ENCODE measurements at regions not wholly inside any gene's neighbourhood (a gene's known extent, or its start where the extent isn't known, plus 50 kb on each side); places are given as distances from the start of the nearest gene placed in this dataset.

DNA sequence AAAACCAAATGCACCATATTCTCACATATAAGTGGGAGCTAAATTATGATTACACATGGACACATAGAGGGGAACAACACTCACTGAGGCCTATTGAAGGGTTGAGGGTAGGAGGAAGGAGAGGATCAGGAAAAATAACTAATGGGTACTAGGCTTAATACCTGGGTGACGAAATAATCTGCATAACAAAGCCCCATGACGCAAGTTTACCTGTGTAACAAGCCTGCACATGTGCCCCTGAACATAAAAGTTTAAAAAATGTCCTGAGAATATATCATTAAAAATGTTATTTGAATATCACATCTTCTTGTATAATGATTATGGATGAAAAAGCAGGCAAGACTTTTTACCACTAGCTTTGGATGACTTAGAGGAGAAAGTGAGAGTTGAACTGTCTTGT, 138.0 kb upstream of the NOVA1 start:
- H3K4me3 ChIP-seq (ENCODE audit: low read depth, low read length): no peak overlapping the region
- TF ChIP-seq, protein P1, sequence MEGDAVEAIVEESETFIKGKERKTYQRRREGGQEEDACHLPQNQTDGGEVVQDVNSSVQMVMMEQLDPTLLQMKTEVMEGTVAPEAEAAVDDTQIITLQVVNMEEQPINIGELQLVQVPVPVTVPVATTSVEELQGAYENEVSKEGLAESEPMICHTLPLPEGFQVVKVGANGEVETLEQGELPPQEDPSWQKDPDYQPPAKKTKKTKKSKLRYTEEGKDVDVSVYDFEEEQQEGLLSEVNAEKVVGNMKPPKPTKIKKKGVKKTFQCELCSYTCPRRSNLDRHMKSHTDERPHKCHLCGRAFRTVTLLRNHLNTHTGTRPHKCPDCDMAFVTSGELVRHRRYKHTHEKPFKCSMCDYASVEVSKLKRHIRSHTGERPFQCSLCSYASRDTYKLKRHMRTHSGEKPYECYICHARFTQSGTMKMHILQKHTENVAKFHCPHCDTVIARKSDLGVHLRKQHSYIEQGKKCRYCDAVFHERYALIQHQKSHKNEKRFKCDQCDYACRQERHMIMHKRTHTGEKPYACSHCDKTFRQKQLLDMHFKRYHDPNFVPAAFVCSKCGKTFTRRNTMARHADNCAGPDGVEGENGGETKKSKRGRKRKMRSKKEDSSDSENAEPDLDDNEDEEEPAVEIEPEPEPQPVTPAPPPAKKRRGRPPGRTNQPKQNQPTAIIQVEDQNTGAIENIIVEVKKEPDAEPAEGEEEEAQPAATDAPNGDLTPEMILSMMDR (IDR thresholded peaks at IDR 0.05; ENCODE audit: borderline replicate concordance, insufficient read depth, low read depth, low read length): no peak

DNA sequence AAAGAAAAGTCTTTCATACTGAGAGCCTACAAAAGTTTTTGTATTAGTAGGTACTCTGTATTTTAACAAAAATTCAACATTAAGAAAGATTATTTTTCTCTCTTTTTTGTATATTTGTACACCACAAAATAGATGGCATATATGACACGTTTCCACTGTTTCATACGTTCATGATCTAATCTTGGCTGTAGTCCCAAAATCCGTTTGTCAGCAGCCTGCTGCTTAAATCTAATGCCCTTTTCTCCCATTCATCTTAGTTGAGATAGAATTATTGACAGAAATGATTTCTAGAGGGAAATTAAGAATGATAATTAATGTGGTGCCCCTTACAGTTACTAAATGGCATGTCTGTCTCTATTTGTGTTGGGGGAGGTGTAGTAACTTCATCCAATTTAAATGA, 140.7 kb upstream of the NOVA1 start:
- TF ChIP-seq, protein P1 (IDR thresholded peaks at IDR 0.05; ENCODE audit: borderline replicate concordance, insufficient read depth, low read depth, low read length): no peak

DNA sequence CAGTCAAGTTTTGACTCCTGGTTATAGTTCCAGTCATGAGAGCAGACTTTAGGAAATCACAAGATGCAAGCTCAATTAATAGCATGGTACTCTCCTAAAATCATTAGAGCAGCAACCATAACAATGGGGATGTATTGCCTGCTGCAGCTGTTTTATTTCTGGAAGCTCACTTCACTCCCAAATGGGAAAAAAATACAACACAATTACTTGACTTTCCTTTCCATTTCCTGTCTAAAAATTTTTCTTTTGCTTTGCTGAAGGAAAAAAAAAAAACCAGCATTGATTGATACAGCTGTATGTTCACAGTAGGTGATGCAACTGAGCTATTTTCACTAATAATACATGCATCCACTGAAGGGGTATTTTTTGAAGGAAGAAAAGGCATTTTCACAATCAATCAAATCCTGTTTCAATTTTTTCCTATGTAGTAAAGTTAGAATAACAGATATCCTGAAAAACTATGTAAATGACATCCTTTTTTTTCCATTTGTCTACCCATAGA, 143.9 kb upstream of the NOVA1 start:
- H3K4me3 ChIP-seq (ENCODE audit: low read depth, low read length): no peak overlapping the region
- TF ChIP-seq, protein P1 (IDR thresholded peaks at IDR 0.05; ENCODE audit: borderline replicate concordance, insufficient read depth, low read depth, low read length): no peak

More for the DNA sequence above, 140.7 kb upstream of the NOVA1 start:
- H3K4me3 ChIP-seq (ENCODE audit: low read depth, low read length): no peak overlapping the region

DNA sequence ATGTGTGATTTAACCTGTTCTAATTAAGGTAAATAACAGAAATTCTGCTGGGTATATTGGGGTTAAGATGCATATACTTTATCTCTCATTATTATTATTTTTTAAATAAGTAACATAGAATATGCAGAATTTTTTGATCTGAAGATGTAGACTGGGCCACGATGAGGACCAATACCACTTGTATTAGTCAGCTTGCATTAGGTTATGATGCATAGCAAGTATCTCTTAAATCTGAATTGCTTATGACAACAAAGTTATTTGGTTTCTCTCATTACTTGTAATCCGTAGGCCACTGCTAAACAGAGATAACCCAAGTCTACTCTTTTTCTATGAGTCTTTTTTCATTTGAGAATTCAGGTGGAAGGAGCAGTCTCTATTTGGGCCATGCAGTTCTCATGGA, 145.5 kb upstream of the NOVA1 start:
- TF ChIP-seq, protein P1 (IDR thresholded peaks at IDR 0.05; ENCODE audit: borderline replicate concordance, insufficient read depth, low read depth, low read length): no peak
- no peak overlapping the region for H3K4me3 ChIP-seq (ENCODE audit: low read depth, low read length)

DNA sequence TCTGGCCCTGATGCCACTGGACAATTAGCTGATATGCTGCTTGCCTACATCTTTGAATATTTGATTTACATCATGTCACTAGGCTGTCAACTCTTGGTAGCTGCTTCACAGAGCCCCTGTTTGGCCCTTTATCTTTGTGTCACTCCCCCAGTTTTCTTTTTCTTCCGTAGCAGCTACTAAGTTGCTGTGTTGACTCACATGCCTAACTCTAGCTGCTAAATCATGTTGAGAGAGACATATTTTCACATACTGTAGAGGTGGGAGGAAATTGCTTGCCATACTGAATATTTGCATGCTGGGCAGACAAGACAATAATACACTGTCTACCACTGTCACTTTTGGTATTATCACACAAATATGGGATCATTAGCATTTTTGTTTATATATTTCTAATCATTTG, 147.1 kb upstream of the NOVA1 start:
- TF ChIP-seq, protein P1 (IDR thresholded peaks at IDR 0.05; ENCODE audit: borderline replicate concordance, insufficient read depth, low read depth, low read length): no peak
- no peak overlapping the region for H3K4me3 ChIP-seq (ENCODE audit: low read depth, low read length)

DNA sequence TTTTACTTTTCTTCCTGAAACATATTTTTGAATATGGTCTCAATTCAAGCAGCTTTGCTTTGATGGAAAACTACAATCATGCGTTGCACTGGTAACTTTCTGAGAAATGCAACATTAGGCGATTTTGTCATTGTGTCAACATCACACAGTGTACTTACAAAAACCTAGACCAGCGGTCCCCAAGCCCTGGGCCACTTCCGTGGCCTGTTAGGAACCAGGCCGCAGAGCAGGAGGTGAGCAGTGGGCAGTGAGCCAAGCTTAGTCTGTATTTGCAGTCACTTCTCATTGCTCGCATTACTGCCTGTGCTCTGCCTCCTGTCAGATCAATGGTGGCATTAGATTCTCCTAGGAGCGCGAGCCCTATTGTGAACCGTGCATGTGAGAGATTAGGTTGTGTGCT, 163.7 kb upstream of the NOVA1 start:
- TF ChIP-seq, protein P1 (IDR thresholded peaks at IDR 0.05; ENCODE audit: borderline replicate concordance, insufficient read depth, low read depth, low read length): no peak
- H3K4me3 ChIP-seq (ENCODE audit: low read depth, low read length): no peak overlapping the region

DNA sequence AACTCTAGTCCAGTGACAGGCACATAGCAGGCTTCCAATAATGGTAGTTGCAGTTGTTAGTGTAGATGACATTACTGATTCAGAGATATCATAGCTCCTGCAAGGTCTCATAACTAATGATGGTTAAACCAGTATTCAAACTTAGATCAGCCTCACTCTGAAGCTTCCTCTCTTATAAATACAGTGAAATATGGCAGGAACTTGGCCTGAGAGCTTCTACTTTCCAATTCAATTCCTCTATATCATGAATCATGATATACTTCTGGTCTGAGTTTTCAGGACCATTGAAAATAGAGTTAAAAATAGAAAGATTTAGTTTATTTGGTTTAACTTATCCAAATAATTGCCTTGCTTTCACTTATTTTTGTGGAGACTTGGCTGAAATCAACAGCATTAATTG, 167.5 kb upstream of the NOVA1 start:
- no peak overlapping the region for H3K4me3 ChIP-seq (ENCODE audit: low read depth, low read length)
- TF ChIP-seq, protein P1 (IDR thresholded peaks at IDR 0.05; ENCODE audit: borderline replicate concordance, insufficient read depth, low read depth, low read length): no peak

Data from GM12875 (cell line).